KOPT-K1 (cell line): ENCODE measurements at regions not wholly inside any gene's neighbourhood (a gene's known extent, or its start where the extent isn't known, plus 50 kb on each side); places are given as distances from the start of the nearest gene placed in this dataset.

Experiments used
- H3K27ac ChIP-seq: fragments of 200-600 bp; sonication (generic); 2 replicates; pipeline ENCODE4 v1.5.1; 2016; ENCODE audit warnings: antibody characterized with exemption, mild to moderate bottlenecking, low read depth, low read length; ENCODE audit not compliant: poor library complexity, severe bottlenecking
- H3K36me3 ChIP-seq: fragments of 200-600 bp; sonication (generic); 2 replicates; pipeline ENCODE4 v1.5.1; 2017; ENCODE audit warnings: antibody characterized with exemption, mild to moderate bottlenecking, low read length, moderate library complexity; ENCODE audit not compliant: insufficient read depth
- H3K9me3 ChIP-seq: fragments of 200-600 bp; sonication (generic); 2 replicates; pipeline ENCODE4 v1.5.1; 2017; ENCODE audit warnings: antibody characterized with exemption, low read length, mild to moderate bottlenecking; ENCODE audit not compliant: insufficient read depth, poor library complexity, severe bottlenecking

GRCh38 chr6:170232186-170233002 lies 58.5 kb downstream of the DLL1 start:
- H3K36me3 ChIP-seq, result no peaks in the 10 kb centered on the region
- no peaks in the 10 kb centered on the region for H3K9me3 ChIP-seq
- no peak overlapping the region for H3K27ac ChIP-seq

GRCh38 chr6:170231293-170232185 lies 59.3 kb downstream of the DLL1 start:
- H3K9me3 ChIP-seq, result no peaks in the 10 kb centered on the region
- no peak overlapping the region for H3K27ac ChIP-seq
- H3K36me3 ChIP-seq, result no peaks in the 10 kb centered on the region

GRCh38 chr6:170230520-170231292 lies 60.2 kb downstream of the DLL1 start:
- Histone ChIP-seq H3K9me3 (no peaks in the 10 kb centered on the region), H3K27ac (no peak overlapping the region), H3K36me3 (no peaks in the 10 kb centered on the region)

- Histone ChIP-seq H3K36me3 (no peaks in the 10 kb centered on the region), H3K9me3 (no peaks in the 10 kb centered on the region), H3K27ac (no peak overlapping the region)
These were observed 60.9 kb downstream of the DLL1 start for GRCh38 chr6:170229851-170230519.

GRCh38 chr6:170229396-170229795 lies 61.5 kb downstream of the DLL1 start:
- Histone ChIP-seq H3K27ac (no peak overlapping the region), H3K36me3 (no peaks in the 10 kb centered on the region), H3K9me3 (no peaks in the 10 kb centered on the region)

- Histone ChIP-seq H3K36me3 (no peaks in the 10 kb centered on the region), H3K9me3 (no peaks in the 10 kb centered on the region), H3K27ac (no peak overlapping the region)
These were observed 62.0 kb downstream of the DLL1 start for GRCh38 chr6:170228946-170229310.

- no peak overlapping the region for H3K27ac ChIP-seq
- H3K9me3 ChIP-seq, result no peaks in the 10 kb centered on the region
- no peaks in the 10 kb centered on the region for H3K36me3 ChIP-seq
These were observed 62.6 kb downstream of the DLL1 start for GRCh38 chr6:170227996-170228945.

GRCh38 chr6:170227521-170227983 lies 63.3 kb downstream of the DLL1 start:
- no peaks in the 10 kb centered on the region for H3K36me3 ChIP-seq
- no peak overlapping the region for H3K27ac ChIP-seq
- no peaks in the 10 kb centered on the region for H3K9me3 ChIP-seq

- Histone ChIP-seq H3K9me3 (no peaks in the 10 kb centered on the region), H3K27ac (no peak overlapping the region), H3K36me3 (no peaks in the 10 kb centered on the region)
These were observed 64.2 kb downstream of the DLL1 start for GRCh38 chr6:170226647-170227046.

GRCh38 chr6:170225852-170226417 lies 64.9 kb downstream of the DLL1 start:
- Histone ChIP-seq H3K27ac (no peak overlapping the region), H3K9me3 (no peaks in the 10 kb centered on the region), H3K36me3 (no peaks in the 10 kb centered on the region)

- Histone ChIP-seq H3K27ac (no peak overlapping the region), H3K9me3 (no peaks in the 10 kb centered on the region)
These were observed 65.9 kb downstream of the DLL1 start for GRCh38 chr6:170224694-170225660.

GRCh38 chr6:170223718-170224693 lies 66.9 kb downstream of the DLL1 start:
- no peak overlapping the region for H3K27ac ChIP-seq
- H3K9me3 ChIP-seq, result no peaks in the 10 kb centered on the region

More at GRCh38 chr6:170224694-170225660, 65.9 kb downstream of the DLL1 start:
- H3K36me3 ChIP-seq, result no peaks in the 10 kb centered on the region

More at GRCh38 chr6:170223718-170224693, 66.9 kb downstream of the DLL1 start:
- H3K36me3 ChIP-seq, result no peaks in the 10 kb centered on the region
